Left ventricle myocardium inferior (tissue), 1 donor: ENCODE measurements at regions not wholly inside any gene's neighbourhood (a gene's known extent, or its start where the extent isn't known, plus 50 kb on each side); places are given as distances from the start of the nearest gene placed in this dataset.
"Not testable (repeated sequence)": the region's sequence is repeated elsewhere in the genome, so short reads cannot be mapped to it uniquely, and the experiment has no call there.

Experiments used
- DNase-seq: peaks from one replicate; pipeline ENCODE4 v3.0.0-alpha.2; 2020
- H3K27ac ChIP-seq: fragments of 200-600 bp; replicated peaks from 2 replicates; pipeline ENCODE4 v1.8.0; 2021
- H3K27me3 ChIP-seq: fragments of 200-600 bp; 2 replicates; pipeline ENCODE4 v1.8.0; 2021; ENCODE audit warnings: low read depth
- H3K36me3 ChIP-seq: fragments of 200-600 bp; 2 replicates; pipeline ENCODE4 v1.8.0; 2021
- H3K4me1 ChIP-seq: fragments of 200-600 bp; 2 replicates; pipeline ENCODE4 v1.8.0; 2021
- H3K4me3 ChIP-seq: fragments of 200-600 bp; 2 replicates; pipeline ENCODE4 v1.8.0; 2021; ENCODE audit warnings: mild to moderate bottlenecking, moderate library complexity
- H3K9me3 ChIP-seq: fragments of 200-600 bp; replicated peaks from 2 replicates; pipeline ENCODE4 v1.8.0; 2021
- CTCF ChIP-seq: fragments of 200-600 bp; IDR thresholded peaks from 2 replicates; pipeline ENCODE4 v1.8.0; 2021; ENCODE audit warnings: antibody characterized with exemption, mild to moderate bottlenecking, borderline replicate concordance
- intact Hi-C: fragments of 100-400 bp; cut with micrococcal nuclease; formaldehyde crosslinking; loops from one replicate; pipeline ENCODE4 v1.11.0; 2022
- donor health status: DM: no; HTN: yes; CAD: no; lungs with severe emphysema.

GRCh38 chr6:74713941-74714340 is 491.9 kb downstream of the COL12A1 start:
- H3K27ac ChIP-seq: no peak overlapping the region
- H3K27me3 ChIP-seq: no peaks in the 10 kb centered on the region
- no peak overlapping the region for H3K4me3 ChIP-seq
- no peak for DNase-seq
- H3K9me3 ChIP-seq: peaks cover 28% of the 10 kb centered on the region
- intact Hi-C loops: no loop called here
- no peak for TF ChIP-seq CTCF
- H3K4me1 ChIP-seq: no peaks in the 10 kb centered on the region
- H3K36me3 ChIP-seq: no peaks in the 10 kb centered on the region

- H3K36me3 ChIP-seq: no peaks in the 10 kb centered on the region
- intact Hi-C loops: no loop called here
- no peak overlapping the region for H3K27ac ChIP-seq
- no peaks in the 10 kb centered on the region for H3K9me3 ChIP-seq
- DNase-seq: no peak
- no peak for TF ChIP-seq CTCF
- no peak overlapping the region for H3K4me3 ChIP-seq
- no peaks in the 10 kb centered on the region for H3K27me3 ChIP-seq
- H3K4me1 ChIP-seq: no peaks in the 10 kb centered on the region
Measured at GRCh38 chr6:74705451-74705850, 500.4 kb downstream of the COL12A1 start.

GRCh38 chr6:74704540-74704939 is 501.3 kb downstream of the COL12A1 start:
- intact Hi-C loops, H3K27me3 ChIP-seq, H3K4me3 ChIP-seq, H3K36me3 ChIP-seq, H3K27ac ChIP-seq, H3K4me1 ChIP-seq, H3K9me3 ChIP-seq, DNase-seq: not testable (repeated sequence)

- Histone ChIP-seq H3K36me3 (no peaks in the 10 kb centered on the region), H3K27ac (no peak overlapping the region), H3K4me1 (no peaks in the 10 kb centered on the region), H3K4me3 (no peak overlapping the region), H3K9me3 (peaks cover 23% of the 10 kb centered on the region), H3K27me3 (no peaks in the 10 kb centered on the region)
- DNase-seq: no peak
- intact Hi-C loops: no loop called here
- TF ChIP-seq CTCF: no peak
Measured at GRCh38 chr6:74690365-74690764, 515.5 kb downstream of the COL12A1 start.

- H3K4me3 ChIP-seq: no peak overlapping the region
- H3K4me1 ChIP-seq: no peaks in the 10 kb centered on the region
- H3K36me3 ChIP-seq: no peaks in the 10 kb centered on the region
- no peaks in the 10 kb centered on the region for H3K27me3 ChIP-seq
- intact Hi-C loops: no loop called here
- peaks cover 31% of the 10 kb centered on the region for H3K9me3 ChIP-seq
- TF ChIP-seq CTCF: no peak
- DNase-seq: no peak
- no peak overlapping the region for H3K27ac ChIP-seq
Measured at GRCh38 chr6:74689601-74690000, 516.3 kb downstream of the COL12A1 start.

- no peak for TF ChIP-seq CTCF
- H3K27me3 ChIP-seq: no peaks in the 10 kb centered on the region
- H3K4me1 ChIP-seq: no peaks in the 10 kb centered on the region
- no peak overlapping the region for H3K4me3 ChIP-seq
- H3K27ac ChIP-seq: no peak overlapping the region
- intact Hi-C loops: no loop called here
- DNase-seq: no peak
- peaks cover 8% of the 10 kb centered on the region for H3K9me3 ChIP-seq
- H3K36me3 ChIP-seq: no peaks in the 10 kb centered on the region
Measured at GRCh38 chr6:74677463-74677862, 528.4 kb downstream of the COL12A1 start.
